ENCODE measurements at regions not wholly inside any gene's neighbourhood (a gene's known extent, or its start where the extent isn't known, plus 50 kb on each side); places are given as distances from the start of the nearest gene placed in this dataset.

GRCh38 chr13:111990362-111990761 lies 76.6 kb upstream of the SOX1 start:
- ChIA-PET POLR2A (no interaction called here), CTCF (no interaction called here)
- no peak for DNase-seq (ENCODE audit: extremely low spot score)
- no peak for TF ChIP-seq CTCF (IDR thresholded peaks at IDR 0.05; ENCODE audit: control extremely low read depth, extremely low read depth, low read depth, missing control alignments)

GRCh38 chr13:111992911-111993310 lies 74.0 kb upstream of the SOX1 start:
- DNase-seq (ENCODE audit: extremely low spot score), result no peak
- no peak for TF ChIP-seq CTCF (IDR thresholded peaks at IDR 0.05; ENCODE audit: control extremely low read depth, extremely low read depth, low read depth, missing control alignments)
- POLR2A ChIA-PET, result no interaction called here
- CTCF ChIA-PET, result no interaction called here

- no peak for TF ChIP-seq CTCF (IDR thresholded peaks at IDR 0.05; ENCODE audit: control extremely low read depth, extremely low read depth, low read depth, missing control alignments)
- POLR2A ChIA-PET, result no interaction called here
- CTCF ChIA-PET, result no interaction called here
- no peak for DNase-seq (ENCODE audit: extremely low spot score)
Measured at GRCh38 chr13:111993691-111994090, 73.3 kb upstream of the SOX1 start.

GRCh38 chr13:111994578-111994977 lies 72.4 kb upstream of the SOX1 start:
- ChIA-PET POLR2A (no interaction called here), CTCF (no interaction called here)
- DNase-seq (ENCODE audit: extremely low spot score), result no peak
- no peak for TF ChIP-seq CTCF (IDR thresholded peaks at IDR 0.05; ENCODE audit: control extremely low read depth, extremely low read depth, low read depth, missing control alignments)

- no peak for TF ChIP-seq CTCF (IDR thresholded peaks at IDR 0.05; ENCODE audit: control extremely low read depth, extremely low read depth, low read depth, missing control alignments)
- ChIA-PET CTCF (no interaction called here), POLR2A (no interaction called here)
- no peak for DNase-seq (ENCODE audit: extremely low spot score)
Measured at GRCh38 chr13:111999352-111999751, 67.6 kb upstream of the SOX1 start.

GRCh38 chr13:112000888-112001287 lies 66.1 kb upstream of the SOX1 start:
- ChIA-PET POLR2A (no interaction called here), CTCF (interaction anchor here (1.2 kb wide), 1 partner anchor 14 kb away, joined by 3 read pairs; no protein-coding TSS in a partner anchor)
- DNase-seq (ENCODE audit: extremely low spot score), result no peak
- no peak for TF ChIP-seq CTCF (IDR thresholded peaks at IDR 0.05; ENCODE audit: control extremely low read depth, extremely low read depth, low read depth, missing control alignments)

GRCh38 chr13:112001571-112001970 lies 65.4 kb upstream of the SOX1 start:
- POLR2A ChIA-PET, result no interaction called here
- no peak for TF ChIP-seq CTCF (IDR thresholded peaks at IDR 0.05; ENCODE audit: control extremely low read depth, extremely low read depth, low read depth, missing control alignments)
- no peak for DNase-seq (ENCODE audit: extremely low spot score)
- CTCF ChIA-PET, result interaction anchor here (1.2 kb wide), 1 partner anchor 14 kb away, joined by 3 read pairs; no protein-coding TSS in a partner anchor

All from GM10248 (cell line).